Calu3 (cell line): ENCODE measurements at regions not wholly inside any gene's neighbourhood (a gene's known extent, or its start where the extent isn't known, plus 50 kb on each side); places are given as distances from the start of the nearest gene placed in this dataset.

Experiments
- BruUV-seq: library from RNA; stranded (reverse); fragments of 400-500 nt; replicated peaks from 2 replicates; lab custom pipeline; 2021; lab: Mats Ljungman, UMichigan
- CTCF ChIA-PET: fragments of 300-600 bp; sonication (Branson Sonifier 250); formaldehyde crosslinking; loops from one replicate; lab custom pipeline; 2022; ENCODE audit warnings: antibody characterized with exemption; lab: Charles Lee
- DNase-seq: peaks from one replicate; pipeline ENCODE4 v3.0.0; 2022
- H3K27ac Mint-ChIP-seq: one replicate; pipeline ENCODE4 v1.8.0; 2022; ENCODE audit warnings: mixed read lengths; ENCODE audit not compliant: unreplicated experiment
- H3K27me3 Mint-ChIP-seq: one replicate; pipeline ENCODE4 v1.8.0; 2022; ENCODE audit warnings: mixed read lengths; ENCODE audit not compliant: unreplicated experiment
- H3K36me3 Mint-ChIP-seq: one replicate; pipeline ENCODE4 v1.8.0; 2022; ENCODE audit warnings: mild to moderate bottlenecking, moderate library complexity, mixed read lengths; ENCODE audit not compliant: insufficient read depth, unreplicated experiment
- H3K4me1 Mint-ChIP-seq: one replicate; pipeline ENCODE4 v1.8.0; 2022; ENCODE audit warnings: mild to moderate bottlenecking, low read depth, mixed read lengths; ENCODE audit not compliant: unreplicated experiment
- H3K4me3 Mint-ChIP-seq: one replicate; pipeline ENCODE4 v1.8.0; 2022; ENCODE audit warnings: mild to moderate bottlenecking, low read depth, moderate library complexity, mixed read lengths; ENCODE audit not compliant: unreplicated experiment
- H3K9me3 Mint-ChIP-seq: one replicate; pipeline ENCODE4 v1.8.0; 2022; ENCODE audit warnings: low read depth, mixed read lengths; ENCODE audit not compliant: unreplicated experiment
- CTCF ChIP-seq: fragments of 200-600 bp; IDR thresholded peaks from one replicate; pipeline ENCODE4 v1.8.0; 2022; ENCODE audit warnings: antibody characterized with exemption; ENCODE audit not compliant: unreplicated experiment
- intact Hi-C: fragments of 100-400 bp; cut with micrococcal nuclease; formaldehyde crosslinking; loops from one replicate; pipeline ENCODE4 v1.10.0; 2022; ENCODE audit not compliant: unreplicated experiment

- intact Hi-C loops: no loop called here
- BruUV-seq: no TSS peak
- no peak for TF ChIP-seq CTCF
- CTCF ChIA-PET: no interaction called here
- no peak overlapping the region for H3K27ac Mint-ChIP-seq
- H3K4me1 Mint-ChIP-seq: no peaks in the 10 kb centered on the region
- H3K4me3 Mint-ChIP-seq: no peak overlapping the region
- no peak for DNase-seq
- no peaks in the 10 kb centered on the region for H3K9me3 Mint-ChIP-seq
- no peaks in the 10 kb centered on the region for H3K36me3 Mint-ChIP-seq
- H3K27me3 Mint-ChIP-seq: peaks cover 64% of the 10 kb centered on the region
Measured at GRCh38 chr1:2874607-2875480, 73.4 kb upstream of the TTC34 start.

- H3K9me3 Mint-ChIP-seq: no peaks in the 10 kb centered on the region
- no peak overlapping the region for H3K27ac Mint-ChIP-seq
- peak; percentile 45 for DNase-seq
- no peaks in the 10 kb centered on the region for H3K36me3 Mint-ChIP-seq
- intact Hi-C loops: no loop called here
- no peaks in the 10 kb centered on the region for H3K4me1 Mint-ChIP-seq
- BruUV-seq: no TSS peak
- peaks cover 75% of the 10 kb centered on the region for H3K27me3 Mint-ChIP-seq
- TF ChIP-seq CTCF: no peak
- CTCF ChIA-PET: no interaction called here
- no peak overlapping the region for H3K4me3 Mint-ChIP-seq
Measured at GRCh38 chr1:2875707-2876561, 74.4 kb upstream of the TTC34 start.

- no peak for DNase-seq
- H3K9me3 Mint-ChIP-seq: no peaks in the 10 kb centered on the region
- peaks cover 83% of the 10 kb centered on the region for H3K27me3 Mint-ChIP-seq
- intact Hi-C loops: no loop called here
- no peaks in the 10 kb centered on the region for H3K4me1 Mint-ChIP-seq
- TF ChIP-seq CTCF: no peak
- H3K27ac Mint-ChIP-seq: no peak overlapping the region
- H3K4me3 Mint-ChIP-seq: no peak overlapping the region
- H3K36me3 Mint-ChIP-seq: no peaks in the 10 kb centered on the region
- CTCF ChIA-PET: interaction anchor here (0.6 kb wide), 1 partner anchor 291 kb away, joined by 3 read pairs; no protein-coding TSS in a partner anchor
- BruUV-seq: no TSS peak
Measured at GRCh38 chr1:2876846-2877245, 75.4 kb upstream of the TTC34 start.

- no peak for TF ChIP-seq CTCF
- no peaks in the 10 kb centered on the region for H3K9me3 Mint-ChIP-seq
- DNase-seq: no peak
- H3K27ac Mint-ChIP-seq: no peak overlapping the region
- intact Hi-C loops: no loop called here
- no peaks in the 10 kb centered on the region for H3K36me3 Mint-ChIP-seq
- H3K4me3 Mint-ChIP-seq: no peak overlapping the region
- H3K4me1 Mint-ChIP-seq: no peaks in the 10 kb centered on the region
- H3K27me3 Mint-ChIP-seq: peaks cover 83% of the 10 kb centered on the region
- CTCF ChIA-PET: no interaction called here
- BruUV-seq: no TSS peak
Measured at GRCh38 chr1:2877391-2877790, 75.9 kb upstream of the TTC34 start.
